Kasumi-1 (cell line): ENCODE measurements at regions not wholly inside any gene's neighbourhood (a gene's known extent, or its start where the extent isn't known, plus 50 kb on each side); places are given as distances from the start of the nearest gene placed in this dataset.

Experiments
- DNase-seq, 2 experiments: peaks; one replicate each; lab custom pipeline; 2025; lab: John Stamatoyannopoulos, UW

DNA sequence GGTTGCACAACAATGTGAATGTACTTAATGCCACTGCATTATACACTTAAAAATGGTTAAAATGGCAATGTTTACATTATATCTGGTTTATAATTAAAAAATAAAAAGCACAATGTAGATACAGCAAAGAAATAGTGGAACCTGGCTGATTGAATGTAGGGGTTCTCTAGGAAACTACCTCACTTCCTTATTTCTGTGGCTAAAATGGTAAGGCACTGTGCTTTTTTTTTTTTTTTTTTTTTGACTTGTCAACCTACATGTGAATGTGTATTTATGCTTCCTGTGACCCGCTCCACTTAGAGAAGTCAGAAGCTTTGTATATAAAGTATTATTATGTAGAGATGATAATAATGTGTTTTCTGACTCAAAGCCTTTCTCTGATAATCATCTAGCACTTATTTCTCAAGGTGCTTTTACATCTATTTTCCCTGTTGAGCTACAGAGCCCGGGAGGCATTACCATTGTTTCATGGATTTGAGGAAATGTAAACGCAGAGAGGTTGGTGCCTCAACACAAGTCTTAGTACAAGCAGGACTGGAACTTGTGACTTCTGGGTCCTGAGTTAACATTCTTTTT lies 55.0 kb downstream of the SOX4 start:
- DNase-seq: peak; percentile 44 to 67

DNA sequence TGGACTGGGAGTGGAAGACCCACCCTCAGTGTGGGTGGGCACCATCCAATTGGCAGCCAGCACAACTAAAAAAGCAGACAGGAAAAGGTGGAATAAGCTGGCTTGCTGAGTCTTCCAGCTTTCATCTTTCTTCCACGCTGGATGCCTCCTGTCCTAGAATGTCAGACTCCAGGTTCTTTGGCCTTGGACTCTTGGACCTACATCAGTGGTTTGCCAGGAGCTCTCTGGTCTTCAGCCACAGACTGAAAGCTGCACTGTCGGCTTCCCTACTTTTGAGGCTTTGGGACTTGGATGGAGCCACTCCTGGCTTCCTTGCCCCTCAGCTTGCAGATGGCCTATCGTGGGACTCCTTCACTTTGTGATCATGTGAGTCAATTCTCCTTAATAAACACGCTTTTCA lies 59.8 kb downstream of the SOX4 start:
- no peak for DNase-seq

DNA sequence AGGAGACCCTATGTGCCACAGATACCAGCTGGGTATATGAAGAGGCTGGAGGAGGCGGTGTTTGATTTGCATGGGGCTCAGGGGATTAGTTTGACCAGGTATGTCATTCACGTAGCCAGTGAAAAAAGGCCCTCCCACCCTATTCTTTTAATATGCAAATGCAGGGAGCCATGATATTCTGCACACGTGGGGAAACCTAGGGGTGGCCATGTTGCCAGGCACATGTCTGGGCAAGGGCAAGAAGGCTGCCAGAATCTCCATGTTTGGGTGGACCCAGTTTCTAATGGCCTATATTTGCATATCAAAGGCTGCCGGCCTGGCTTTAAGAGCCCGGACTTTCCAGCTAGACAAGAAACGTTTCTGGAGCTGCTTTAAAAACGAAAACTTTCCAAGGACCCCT lies 60.4 kb downstream of the SOX4 start:
- no peak for DNase-seq

DNA sequence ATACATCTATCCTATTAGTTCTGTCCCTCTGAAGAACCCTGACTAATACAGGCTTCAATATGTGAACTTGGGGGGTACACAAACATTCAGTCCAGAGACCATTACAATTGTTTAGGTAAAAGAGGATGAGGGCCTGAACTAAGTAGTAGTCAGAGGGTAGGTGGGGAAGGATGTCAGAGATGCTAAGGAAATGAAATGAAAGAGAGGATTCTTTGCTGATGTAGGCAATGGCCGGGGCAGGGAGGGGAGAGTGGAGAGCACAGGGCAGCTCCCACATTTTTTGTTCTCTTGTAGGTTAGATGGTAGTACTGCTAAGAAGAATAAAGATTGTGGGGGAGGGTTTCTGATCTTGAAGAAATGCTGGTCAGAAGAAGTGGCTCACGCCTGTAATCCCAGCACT lies 60.8 kb downstream of the SOX4 start:
- DNase-seq: no peak

DNA sequence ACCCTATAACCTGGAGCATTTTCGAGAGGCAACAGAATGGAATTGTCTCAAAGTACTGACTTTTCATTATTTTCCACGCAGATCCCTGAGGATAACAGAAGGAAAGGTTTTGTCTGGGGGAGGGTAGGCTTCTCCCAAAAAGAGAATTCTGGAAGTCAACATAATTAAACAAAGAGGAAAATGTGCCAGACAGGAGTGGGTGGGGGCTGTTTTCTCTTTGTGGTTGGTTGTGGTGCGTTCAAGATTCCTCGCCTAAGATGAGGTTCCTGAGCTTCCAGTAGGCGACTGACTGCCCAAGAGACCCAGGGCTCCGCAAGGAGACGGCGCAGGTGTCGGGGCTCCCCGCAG lies 70.4 kb downstream of the SOX4 start:
- DNase-seq: no peak

DNA sequence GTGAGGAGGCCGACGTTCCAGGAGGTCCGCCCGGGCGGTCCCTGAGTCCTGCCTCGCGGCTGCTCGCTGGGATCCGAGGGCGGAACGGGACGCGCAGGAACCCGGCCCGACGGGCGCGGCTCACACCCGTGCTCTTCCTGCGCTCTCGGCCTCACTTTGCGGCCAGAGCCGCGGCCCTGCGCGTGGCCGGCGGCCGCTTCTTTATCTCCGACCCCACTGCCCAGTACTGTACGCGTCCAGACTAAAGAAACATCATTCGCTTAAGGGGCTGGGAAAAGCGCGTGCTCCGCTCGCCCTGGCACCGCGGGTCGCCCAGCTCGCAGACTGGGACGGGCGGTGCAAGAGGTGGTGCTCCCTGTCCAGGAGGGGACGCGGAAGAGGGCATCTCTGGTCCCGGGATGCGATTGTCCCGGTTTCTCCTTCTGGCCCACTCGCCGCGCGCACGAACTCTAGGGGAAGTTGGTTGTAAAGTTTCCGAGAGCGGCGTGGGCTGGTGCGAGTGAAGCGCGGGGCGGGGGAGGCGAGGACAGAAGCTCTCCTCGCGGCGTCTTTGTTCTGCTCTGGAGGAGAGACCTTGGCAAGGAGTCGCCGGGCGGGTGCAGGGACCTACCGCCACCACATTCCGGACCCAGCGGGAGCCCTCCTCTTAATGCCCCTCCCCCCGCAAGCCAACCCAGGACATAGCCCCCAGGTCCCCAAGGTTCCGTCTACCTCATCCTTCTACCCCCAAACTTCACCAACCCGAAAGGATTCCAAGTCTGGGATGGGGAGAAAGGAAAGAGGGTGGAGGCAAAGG lies 71.0 kb downstream of the SOX4 start:
- no peak for DNase-seq

DNA sequence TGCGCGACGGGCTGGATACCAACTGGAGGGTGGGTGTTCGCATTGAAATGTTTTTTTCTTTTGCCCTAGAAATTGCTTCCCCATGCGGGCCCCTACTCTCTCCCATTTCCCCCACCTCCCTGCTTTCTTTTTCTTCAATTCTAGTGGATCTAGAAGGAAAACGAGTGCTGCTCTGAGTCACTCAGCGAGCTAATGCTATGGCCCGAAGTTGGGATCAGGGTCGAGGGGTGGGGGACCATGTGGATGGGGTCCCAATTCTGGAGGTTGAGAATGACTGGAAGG lies 71.5 kb downstream of the SOX4 start:
- no peak for DNase-seq

DNA sequence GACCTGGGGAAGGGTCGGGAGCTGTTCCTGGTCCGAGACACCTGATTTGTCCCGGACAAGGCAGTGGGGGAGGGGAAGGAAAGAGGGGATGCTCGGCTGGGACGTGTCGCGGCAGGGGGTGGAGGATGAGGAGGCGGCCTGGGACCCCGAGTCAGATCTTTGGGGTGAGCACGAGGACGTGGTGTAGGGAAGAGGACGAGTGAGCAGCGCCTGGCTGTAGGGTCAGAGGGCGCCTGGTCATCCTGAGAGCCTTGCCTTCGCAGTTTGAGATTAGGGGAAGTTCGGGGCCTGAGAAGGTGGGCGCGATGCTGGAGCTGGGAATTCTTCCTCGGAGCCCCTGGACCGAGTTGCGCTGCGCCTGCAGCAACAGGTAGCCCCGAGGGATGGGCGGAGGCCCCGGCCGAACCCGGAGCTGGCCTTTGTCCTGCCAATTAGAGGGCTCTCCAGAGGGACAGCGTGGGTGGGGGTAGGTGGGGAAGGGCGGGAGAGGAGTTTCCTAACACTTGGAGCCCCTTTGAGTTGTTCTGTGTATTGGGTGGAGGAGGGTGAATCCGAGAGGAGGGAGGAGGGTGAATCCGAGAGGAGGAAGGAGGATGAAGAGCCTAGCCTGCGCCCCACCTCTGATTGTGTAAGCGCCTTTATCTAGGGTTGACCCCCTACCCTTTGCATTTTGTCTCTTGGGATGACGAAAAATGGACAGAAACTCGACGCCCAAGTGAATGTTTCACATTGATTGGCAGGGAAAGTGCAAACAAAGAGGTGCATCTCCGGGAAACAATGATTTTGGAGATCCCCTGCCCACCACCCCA lies 72.0 kb downstream of the SOX4 start:
- no peak for DNase-seq

DNA sequence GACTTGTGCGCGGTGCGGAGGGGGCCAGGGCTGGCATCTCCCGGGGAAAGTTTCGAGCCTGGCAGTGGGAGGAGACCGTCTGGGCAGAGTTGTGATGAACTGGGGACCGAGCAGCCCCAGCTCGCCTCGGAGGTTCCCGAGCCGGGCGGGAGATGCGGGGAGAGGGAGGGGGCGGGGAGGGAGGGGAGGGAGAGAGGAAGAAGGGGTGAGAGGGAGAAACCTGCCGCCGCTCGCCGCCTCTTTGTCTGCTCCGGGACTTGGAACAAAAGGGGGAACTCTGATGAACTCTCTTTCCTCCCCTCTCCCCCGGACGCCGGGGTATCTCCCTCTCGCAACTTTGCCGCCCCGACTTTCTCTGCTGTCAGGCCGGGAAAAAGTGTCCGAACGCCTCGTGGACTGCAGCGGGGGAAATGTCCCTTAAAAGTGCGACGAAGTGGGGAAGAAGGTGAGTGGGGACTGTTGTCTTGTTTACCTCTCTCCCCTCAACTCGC lies 72.7 kb downstream of the SOX4 start:
- DNase-seq: peak; percentile 37 to 57

DNA sequence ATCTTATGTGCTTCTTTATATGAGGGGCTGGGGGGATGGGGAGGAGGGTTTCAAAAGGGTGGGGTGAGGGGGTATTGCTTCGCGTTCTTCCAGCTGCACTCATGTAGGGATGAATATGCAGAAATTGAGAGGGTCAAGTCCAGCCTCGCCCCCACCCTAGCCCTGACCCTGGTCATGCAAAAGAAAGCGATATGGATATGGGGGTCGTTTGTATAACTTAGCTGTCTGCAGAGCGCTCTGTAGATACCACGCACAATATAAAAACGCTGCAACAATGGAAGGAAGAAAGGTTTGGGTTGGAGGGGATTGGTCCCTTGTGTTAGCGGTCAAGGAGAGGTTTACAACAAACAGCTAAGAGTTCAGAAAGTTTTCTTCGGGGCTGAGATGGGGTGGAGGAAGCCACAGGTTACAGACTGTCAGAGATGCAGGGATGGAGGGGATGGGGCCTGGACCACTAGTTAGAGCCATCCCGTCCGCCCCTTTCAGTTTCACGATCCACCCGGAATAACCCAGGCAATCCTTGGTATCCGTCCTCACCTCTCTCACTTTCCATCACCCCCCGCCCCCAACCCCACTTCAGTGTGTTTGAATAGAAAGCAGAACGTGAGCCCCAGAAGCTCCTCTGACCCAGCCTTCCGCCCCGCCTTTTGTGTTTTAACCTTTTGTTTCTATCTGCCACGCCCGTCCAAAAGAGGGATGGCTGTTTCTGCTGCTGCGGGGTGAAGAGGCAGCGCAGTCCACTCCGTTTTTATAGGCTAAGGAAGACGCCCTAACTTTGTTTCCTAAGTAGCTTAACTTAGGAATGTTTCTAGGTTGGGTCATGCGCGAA lies 73.5 kb downstream of the SOX4 start:
- DNase-seq: no peak

DNA sequence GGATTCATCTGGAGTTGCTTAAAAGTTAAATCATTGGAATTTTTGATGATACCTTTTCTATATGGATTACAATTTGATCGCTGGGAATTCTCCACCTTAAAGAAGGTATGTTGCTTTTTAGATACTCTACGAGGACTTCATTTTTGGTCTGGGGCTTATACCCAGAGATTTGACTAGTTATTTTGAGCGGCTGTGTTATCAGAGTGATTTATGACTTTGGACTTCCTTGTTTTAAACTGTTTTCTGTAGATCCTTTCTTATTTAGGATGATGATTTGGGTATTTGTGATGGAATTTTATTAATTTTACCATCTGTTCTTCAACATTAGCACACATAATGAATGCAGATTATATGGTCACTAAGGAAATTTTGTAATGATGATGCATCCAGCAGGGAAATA lies 75.2 kb downstream of the SOX4 start:
- no peak for DNase-seq

DNA sequence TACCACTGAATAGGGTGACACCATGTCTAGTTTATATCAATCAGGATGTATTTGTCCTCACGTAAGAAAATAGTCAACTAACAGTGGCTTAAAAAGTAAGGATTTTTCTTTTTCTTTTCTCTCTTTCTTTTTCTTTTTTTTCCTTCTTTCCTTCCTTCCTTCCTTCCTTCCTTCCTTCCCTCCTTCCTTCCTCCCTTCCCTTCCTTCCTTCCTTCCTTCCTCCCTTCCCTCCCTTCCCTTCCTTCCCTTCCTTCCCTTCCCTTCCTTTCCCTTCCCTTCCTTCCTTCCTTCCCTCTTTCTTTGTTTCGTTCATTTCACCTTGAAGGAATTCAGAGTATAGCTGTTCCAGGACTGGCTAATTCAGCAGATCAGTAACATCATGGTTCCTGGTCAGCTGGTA lies 83.2 kb downstream of the SOX4 start:
- no peak for DNase-seq

DNA sequence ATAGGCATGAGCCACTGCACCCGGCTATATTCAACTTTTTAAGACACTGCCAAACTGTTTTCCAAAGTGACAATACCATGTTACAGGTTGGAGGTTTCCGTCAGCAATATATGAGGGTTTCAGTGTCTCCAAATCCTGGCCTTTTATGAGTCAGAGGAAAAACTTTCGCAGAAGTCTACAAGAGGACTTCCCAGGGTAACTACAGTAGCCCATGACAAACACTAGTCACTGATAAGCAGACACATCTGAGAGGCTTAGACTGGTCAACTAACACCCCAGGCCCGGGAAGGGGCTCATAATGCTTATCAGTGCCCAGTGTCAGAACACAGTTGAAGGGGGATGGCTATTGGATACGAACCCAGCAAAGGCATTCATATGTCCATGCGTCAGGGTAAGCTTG lies 85.4 kb downstream of the SOX4 start:
- no peak for DNase-seq

DNA sequence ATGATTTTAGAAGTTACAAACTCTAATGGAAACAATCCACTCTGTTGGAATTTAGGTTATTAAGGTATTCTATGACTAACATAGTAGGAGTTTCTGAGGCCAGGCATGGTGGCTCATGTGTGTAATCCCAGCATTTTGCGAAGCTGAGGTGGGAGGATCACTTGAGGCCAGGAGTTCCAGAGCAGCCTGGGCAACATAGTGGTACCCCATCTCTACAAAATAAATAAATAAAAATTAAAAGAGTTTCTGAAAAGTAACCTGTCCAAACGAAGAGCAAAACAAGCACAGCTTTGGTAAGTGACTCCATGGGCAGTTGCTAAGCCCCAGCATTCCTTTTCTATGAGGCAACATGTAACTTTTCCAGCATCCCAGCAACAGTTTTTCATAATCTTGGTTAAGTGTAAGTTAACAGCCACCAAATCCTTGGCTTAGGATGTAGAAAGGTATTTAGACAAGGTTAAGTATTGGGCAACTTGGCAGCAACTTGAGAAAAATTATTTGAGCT lies 86.3 kb downstream of the SOX4 start:
- DNase-seq: no peak

DNA sequence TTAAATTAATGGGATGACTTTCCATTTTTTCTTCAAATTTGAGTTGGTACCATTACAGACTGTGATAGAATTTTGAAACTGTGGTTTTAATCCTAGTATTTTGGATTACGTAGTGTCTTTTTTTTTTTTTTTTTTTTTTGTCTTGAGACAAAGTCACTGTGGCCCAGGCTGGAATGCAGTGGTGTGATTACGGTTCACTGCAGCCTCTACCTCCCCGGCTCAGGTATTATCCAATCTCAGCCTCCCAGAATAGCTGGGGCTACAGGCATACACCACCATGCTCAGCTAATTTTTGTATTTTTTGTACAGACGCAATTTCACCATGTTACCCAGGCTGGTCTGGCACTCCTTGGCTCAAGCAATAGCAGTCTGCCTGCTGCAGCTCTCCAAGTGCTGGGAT lies 87.1 kb downstream of the SOX4 start:
- DNase-seq: no peak

DNA sequence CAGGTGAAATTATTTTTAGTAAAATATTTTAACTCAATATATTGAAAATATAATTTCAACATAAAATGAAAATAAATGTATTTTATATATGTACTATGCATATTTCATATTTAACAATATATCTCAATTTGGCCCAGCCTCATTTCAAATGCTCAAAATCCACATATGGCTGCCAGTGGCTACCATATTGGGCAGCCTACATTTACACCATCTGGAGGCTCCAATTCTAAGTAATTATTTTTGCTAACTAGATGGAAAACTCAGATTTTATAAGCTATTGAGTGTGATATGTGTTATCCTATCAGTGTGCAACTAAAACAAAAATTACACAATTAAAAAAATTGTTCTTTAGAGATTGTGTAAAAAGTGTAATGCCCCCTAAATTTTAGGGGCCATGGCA lies 96.9 kb downstream of the SOX4 start:
- DNase-seq: no peak

DNA sequence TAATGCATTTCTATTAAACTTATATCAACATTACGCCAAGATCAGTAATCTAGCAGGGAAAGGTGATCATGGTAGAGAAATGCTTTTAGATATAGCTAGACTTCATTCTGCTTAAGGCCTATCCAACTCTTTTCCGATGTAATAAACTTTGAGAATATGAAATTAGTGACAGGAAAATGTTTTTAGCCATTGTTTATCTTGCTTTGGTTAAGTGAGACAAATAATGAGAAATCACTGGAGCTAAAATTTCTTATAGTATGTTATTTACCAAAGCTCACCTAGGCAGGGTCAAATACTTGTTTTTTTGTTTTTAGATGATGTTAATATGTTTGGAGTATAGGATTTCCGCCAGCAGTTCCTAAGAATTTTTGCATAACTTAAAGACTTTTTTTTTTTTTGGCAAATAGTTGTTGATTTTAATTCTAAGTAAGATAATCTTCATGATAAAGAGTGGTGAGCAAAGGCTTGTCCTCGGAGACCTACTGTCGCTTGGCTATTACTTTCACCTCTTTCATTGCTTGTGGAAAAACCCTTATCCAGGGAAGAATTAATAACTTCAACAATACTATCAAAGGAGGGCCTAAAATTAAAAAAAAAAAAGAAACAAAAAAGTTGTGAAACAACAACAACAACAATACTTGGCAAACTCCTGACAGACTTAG lies 98.3 kb downstream of the SOX4 start:
- DNase-seq: no peak

DNA sequence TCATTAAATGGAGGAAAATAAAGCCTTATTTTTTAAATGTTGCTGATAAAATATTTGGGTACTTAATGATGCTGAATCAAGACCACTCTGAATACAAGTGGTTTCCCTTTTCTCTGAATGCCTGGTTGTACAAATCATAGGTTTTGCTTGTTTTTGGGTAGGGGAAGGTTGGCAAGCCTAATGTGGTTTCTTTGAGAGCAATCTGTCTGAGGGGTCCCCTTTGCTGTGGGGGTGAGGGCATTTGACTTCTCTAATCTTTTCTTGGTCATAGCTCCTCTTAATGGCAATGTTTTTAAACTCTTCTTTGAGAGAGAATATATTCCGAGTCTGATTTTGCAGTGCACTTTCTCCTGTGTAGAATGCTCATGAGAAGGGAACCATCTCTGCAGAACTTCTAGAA lies 99.2 kb downstream of the SOX4 start:
- no peak for DNase-seq

DNA sequence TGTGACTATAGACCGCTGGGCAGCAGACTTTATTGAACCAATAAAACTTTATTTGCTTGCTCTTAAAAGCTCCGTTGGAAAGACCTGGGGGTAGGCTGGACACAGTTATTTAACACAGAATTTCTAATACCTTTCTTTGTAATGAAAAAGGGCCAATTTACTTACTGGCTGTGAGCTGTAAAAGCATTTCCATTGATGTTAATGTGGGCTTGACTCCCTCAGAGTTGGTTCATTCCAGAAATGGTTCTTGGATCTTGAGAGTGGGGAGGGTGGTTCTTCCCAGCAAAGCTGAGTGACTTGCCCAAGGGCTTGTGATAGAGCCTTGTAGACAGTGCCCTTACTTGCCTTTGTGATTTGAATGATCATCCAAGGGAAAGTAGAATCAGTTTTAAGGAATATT lies 100.6 kb downstream of the SOX4 start:
- no peak for DNase-seq

DNA sequence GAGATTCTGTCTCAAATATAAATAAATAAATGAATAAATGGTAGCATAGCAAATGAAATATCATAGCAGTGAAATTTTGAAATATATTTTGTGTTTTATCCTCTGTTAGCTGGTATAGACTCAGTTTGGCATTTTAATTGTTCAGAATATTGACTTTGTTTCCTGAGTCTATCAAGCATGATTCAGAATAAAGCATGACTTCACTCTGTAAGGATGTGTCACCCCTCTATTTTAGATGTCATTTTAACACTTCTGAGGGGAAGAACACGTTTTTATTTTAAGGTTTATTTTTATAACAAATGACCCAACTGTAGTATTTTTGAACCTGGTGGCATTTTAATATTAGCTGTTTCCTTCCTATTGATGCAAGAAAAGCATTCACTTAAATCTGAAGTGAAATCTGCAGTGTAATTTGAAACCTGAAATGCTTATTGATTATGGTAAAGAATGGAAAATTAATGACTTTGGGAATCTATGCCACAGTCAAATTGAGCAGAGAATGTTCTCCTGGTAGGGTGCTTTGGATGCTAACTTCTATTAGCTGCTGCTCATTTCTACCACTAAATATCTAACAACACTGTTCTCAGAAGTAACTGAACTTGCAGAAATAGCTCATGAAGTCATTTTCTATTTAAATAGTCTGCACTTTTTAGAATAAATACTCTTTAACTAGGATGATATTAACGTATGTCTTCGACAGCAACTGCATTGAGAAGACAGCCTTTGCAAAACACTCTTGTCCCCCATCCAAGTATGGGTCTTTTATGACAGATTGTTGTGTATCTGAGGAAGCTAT lies 114.2 kb downstream of the SOX4 start:
- DNase-seq: no peak

DNA sequence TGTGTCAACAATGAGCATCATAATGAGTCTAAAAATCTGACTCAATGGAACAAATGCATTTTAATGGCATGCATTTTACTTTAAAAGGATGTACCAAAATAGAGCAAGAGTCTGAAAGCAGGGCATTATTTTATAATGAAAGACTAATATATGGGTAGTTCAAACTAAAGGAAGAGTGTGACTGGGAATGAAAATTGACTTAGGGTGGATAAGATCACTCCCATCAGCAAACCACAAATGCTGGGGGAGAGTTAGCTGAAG lies 114.7 kb downstream of the SOX4 start:
- no peak for DNase-seq
